KG1 (cell line): ENCODE measurements at regions not wholly inside any gene's neighbourhood (a gene's known extent, or its start where the extent isn't known, plus 50 kb on each side); places are given as distances from the start of the nearest gene placed in this dataset.
"Not testable (repeated sequence)": the region's sequence is repeated elsewhere in the genome, so short reads cannot be mapped to it uniquely, and the experiment has no call there.

Experiments
- DNase-seq: peaks from one replicate; lab custom pipeline; 2025; lab: John Stamatoyannopoulos, UW

DNA sequence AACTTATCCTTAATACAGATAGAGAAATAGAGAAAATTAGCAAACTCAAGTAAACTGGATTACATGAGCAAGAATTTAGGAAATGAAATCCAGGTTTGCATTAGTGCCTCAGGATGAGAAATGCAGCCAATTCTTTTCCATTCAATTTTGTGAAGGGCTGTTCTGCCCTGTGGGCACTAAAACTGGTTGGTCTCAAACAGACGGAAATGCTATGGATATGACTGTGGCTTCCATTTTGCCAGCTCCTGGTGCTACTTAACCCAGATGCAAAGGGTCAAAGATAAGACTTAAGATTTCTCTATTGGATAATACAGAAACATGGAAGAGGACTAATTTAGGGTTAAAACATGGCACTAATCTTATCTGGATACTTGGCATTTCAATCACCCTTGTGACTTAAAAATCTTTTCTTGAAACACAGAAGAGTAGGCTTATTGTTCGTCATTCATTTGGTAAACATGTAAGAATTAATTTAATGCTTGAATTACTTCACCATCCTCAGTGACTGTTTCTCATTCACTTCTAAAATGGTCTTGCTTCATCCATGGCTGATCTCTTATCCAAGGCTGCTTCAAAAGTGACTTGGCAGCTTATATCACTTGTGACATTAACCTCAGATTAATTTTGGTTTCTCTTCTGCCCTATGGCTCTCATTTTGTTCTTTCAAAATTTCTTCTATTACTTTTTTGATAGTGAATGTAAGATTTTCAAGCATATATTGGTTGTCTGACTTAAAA lies 1008.7 kb downstream of the GLUD2 start:
- DNase-seq: no peak

DNA sequence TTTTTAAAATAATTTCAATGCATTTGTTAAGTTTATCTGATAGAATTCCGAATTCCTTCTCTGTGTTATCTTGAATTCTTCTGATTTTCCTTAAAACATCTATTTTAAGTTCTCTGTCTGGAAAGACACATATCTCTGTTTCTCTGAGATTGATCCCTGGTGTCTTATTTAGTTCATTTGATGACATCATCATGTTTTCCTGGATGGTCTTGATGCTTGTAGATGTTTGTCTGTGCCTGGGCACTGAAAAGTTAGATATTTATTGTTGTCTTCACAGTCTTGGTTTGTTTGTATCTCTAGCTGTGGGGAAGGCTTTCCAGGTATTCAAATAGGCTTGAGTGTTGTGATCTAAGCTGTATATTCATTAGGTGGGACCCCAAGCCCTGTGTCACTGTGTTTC lies 1028.8 kb downstream of the GLUD2 start:
- DNase-seq: no peak

DNA sequence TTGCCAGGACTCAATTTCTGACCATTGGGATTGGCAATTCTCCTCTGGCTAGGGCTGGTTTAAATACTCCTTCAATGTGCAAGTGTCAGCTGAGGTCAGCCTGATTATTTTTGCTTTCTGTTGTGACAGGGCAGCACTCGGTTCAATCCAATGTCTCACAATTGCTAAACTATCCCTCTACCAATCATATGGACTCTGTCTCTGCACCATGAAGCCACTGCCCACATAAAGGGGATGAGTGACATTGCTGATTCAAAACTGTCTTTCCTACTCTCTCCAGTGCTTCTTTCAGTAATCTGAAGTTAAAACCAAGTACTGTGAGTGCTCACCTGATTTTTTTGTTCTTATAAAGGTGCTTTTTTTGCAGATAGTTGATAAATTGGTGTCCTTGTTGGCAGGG lies 1030.7 kb downstream of the GLUD2 start:
- no peak for DNase-seq

DNA sequence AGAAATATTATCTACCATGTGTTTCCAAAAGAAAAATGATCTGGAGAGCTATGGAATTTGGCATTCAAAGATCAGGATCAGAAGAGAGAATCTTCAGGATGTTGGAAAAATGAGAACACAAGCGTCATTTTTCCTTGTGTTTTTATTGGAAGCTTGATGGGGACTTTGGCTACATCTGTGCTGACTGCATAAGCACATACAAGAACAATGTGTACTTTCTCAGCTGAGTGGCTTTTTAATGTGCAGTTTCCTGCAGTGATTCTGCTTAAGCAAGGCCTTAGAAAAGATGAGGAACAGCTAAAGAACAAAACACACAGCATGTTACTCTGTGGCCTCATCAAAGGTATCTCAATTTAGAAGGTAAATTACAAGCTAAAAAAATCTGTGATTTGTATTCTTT lies 1039.9 kb downstream of the GLUD2 start:
- DNase-seq: no peak

DNA sequence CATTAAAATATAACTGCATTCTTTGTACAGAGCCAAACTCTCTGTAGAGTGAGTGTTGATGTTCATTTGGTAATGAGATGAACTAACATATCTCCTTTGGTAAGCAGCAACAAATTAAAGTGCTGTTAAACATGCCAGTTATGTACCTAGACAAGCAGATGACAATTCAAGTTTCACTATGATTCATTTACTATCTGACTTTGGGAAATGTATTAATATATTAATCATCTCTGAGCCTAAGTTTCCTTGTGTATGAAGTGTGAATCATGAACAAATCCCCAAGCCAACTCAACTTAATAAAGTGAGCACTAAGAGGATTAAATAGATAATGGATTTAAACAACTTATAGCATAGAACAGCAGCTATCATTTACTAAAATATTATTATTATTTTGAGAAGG lies 1044.2 kb downstream of the GLUD2 start:
- DNase-seq: no peak

DNA sequence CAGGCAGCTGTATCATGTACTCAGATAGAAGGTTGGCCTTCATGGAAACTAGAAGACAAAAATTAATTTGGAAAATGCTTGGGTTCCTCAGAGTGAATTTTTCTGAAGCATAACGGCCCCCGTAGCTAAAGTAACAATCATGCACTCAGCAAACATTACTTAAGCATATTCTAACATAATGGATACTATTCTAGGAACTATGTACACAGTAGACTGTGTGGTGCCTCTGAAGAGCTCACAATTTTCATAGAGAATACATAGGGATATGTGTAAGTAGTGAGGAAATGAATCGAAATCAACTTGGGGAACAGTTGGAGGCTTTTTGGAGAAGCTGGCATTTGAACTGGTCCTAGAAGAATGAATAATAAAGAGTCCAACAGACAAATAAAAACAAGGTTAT lies 1045.0 kb downstream of the GLUD2 start:
- DNase-seq: no peak

DNA sequence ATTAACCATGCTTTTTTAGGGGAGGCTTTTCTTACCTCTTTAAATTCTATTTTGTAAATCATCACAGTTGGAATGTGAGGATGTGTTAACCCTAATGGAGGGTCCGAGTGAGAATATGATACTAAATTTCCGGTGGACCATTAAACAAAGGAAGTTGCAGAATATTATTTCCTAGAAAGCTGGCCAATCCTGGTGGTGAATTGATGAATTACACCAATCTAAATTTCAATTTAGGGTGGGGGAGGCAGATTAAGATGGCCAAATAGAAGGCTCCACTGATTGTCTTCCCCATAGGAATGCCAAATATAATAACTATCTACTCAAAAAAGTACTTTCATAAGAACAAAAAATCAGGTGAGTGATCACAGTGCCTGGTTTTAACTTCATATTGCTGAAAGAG lies 1045.6 kb downstream of the GLUD2 start:
- no peak for DNase-seq

DNA sequence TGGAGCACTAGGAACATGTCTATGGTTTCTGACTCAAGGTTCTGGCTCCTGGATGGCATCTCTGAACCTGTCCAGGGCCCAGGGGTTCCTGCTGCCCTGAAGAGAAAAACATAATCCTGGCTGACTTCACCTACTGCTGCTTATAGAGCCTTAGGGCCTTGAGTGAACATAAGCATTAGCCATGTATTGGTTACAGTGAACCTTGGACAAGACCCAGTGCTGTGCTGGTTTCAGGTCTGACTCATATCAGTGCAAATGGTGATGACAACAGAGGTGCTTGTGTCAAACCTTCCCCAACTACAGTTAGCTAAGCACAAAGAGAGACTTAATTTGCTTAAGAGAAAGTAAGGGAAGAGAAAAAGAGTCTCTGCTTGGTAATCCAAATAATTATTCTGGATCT lies 1047.2 kb downstream of the GLUD2 start:
- DNase-seq: no peak

DNA sequence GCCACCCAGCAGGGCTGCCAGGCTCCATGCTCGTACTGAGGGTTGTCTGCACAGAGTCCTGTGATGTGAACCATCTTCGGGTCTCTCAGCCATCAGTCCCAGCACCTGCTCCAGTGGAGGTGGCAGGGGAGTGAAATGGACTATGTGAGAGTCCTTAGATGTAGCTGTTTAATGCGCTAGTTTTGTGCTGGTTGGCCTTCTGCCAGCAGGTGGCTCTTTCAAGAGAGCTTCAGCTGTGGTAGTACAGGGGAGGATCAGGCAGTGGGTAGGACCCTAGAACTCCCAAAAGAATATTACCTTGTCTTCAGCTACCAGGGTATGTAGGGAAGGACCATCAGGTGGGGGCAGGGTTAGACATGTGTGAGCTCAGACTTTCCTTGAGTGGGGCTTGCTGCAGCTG lies 1066.0 kb downstream of the GLUD2 start:
- DNase-seq: no peak

DNA sequence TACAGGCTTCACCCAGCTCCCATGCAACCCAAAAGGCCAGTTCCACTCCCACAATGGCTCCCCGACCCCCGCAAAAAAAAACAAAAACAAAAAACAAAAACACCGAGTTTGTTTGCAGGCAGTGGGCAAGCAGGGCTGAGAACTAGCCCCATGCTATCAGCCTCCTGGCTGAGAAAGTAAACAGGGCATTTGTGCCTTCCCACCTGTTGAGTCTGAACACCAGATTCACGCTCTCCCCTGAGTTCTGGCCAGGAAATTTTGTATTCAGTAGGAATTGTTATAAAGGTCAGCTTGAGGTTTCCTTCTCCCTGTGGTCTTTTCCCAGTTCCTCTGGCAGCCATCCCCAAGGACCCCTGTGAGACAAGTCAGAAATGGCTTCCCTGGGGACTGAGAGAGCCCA lies 1066.5 kb downstream of the GLUD2 start:
- DNase-seq: no peak

DNA sequence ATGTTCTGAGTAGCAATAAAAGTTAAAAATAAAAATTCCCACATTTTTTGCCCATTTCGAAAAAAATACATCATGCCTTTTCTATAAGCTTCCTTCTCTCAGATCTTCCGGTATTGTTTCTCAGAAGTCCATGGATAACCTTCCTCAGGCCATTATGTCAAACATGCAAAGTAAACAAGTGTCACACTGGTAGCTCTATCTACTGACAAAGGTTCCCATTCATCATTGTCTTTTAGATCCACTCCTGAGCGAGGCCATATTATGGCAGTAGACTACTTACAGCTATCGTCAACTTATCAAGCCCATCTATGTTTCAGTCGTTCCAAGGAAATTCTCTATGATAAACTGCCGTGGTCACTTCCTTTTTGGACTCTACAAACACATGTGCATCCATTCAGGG lies 1068.2 kb downstream of the GLUD2 start:
- no peak for DNase-seq

DNA sequence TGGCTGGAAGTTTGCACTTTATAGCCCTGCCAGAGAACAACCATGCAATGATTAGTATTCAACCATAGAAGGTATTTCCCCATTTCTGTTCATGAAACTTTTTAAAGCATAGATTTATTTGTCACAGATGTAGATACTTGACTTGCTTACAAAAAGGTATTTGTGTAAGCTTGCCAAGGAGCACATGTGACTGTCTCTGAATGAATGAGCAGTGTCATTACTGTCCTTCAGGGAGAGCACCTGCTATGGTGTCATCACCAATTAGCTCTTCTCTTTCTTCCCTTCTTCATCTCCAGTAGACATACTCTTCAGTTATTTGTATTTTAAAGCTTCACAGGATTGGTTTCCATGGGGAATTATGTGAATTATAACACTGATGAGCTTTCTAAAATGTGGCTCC lies 1064.7 kb upstream of the GRIA3 start:
- no peak for DNase-seq

DNA sequence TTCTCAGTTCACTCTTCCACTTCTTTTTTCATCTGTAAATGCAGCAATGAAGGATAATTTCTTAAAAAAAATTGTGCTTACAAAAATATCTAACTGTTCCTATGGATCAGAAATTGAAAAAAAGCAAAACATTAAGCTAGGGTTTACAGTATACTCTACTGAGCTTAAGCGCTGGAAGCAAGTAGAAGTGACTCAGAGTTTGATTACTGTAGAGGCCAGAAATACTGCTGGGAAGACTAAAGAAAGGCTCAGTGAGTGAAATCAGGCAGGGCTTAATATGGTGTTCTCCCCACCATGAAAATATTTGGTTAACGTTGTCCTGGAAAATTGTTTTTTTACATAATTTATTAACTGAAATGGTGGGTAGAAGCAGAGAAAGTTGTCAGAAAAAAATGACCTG lies 1061.8 kb upstream of the GRIA3 start:
- no peak for DNase-seq

DNA sequence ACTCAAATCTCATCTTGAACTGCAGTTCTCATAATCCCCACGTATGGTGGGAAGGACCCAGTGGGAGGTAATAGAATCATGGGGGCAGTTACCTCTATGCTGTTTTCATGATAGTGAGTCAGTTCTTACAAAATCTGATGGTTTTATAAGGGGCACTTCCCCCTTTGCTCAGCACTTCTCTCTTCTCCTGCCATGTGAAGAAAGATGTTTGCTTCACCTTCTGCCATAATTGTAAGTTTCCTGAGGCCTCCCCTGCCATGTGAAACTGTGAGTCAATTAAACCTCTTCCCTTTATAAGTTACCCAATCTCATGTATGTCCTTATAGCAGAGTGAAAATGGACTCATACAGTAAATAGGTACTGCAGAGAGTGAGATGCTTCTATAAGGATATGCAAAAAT lies 1050.6 kb upstream of the GRIA3 start:
- DNase-seq: no peak

DNA sequence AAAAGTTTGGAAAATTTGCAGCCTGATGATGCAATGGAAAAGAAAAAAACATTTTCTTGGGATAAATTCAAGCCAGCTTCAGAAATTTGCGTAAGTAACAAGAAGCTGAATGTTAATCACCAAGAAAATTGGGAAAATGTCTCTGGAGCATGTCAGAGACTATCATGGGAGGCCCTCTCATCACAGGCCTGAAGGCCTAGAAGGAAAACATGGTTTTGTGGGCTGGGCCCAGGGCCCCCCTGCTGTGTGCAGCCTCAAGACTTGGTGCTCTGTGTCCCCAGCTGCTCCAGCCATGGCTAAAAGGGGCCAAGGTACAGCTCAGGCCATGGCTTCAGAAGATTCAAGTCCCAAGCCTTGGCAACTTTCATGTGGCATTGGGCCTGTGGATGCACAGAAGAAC lies 1049.8 kb upstream of the GRIA3 start:
- DNase-seq: no peak

DNA sequence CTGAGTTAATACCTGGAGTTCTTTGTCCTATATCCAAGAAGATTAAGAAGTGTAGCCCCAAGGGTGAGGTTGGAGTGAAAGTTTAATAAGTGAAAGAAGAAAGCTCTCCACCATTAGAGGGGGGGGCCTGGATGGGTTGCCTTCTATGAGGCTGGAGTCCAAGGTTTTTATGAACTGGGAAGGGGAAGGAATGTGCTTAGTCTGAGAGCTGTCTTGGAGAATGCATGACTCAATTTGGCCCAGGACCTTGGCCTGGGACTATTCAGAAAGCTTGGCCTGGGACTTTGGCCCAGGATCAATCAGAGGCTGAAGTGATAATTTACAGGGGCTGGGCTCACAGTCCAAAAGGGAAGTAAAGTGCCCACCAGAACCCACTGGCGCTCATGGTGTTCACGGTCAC lies 1049.0 kb upstream of the GRIA3 start:
- no peak for DNase-seq

DNA sequence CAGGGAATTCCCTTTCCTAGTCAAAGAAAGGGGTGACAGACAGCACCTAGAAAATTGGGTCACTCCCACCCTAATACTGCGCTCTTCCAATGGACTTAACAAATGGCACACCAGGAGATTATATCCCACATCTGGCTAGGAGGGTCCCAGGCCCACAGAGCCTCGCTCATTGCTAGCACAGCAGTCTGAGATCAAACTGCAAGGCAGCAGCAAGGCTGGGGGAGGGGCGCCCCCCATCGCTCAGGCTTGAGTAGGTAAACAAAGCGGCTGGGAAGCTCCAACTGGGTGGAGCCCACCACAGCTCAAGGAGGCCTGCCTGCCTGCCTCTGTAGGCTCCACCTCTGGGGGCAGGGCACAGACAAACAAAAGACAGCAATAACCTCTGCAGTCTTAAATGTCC lies 1043.9 kb upstream of the GRIA3 start:
- DNase-seq: not testable (repeated sequence)

DNA sequence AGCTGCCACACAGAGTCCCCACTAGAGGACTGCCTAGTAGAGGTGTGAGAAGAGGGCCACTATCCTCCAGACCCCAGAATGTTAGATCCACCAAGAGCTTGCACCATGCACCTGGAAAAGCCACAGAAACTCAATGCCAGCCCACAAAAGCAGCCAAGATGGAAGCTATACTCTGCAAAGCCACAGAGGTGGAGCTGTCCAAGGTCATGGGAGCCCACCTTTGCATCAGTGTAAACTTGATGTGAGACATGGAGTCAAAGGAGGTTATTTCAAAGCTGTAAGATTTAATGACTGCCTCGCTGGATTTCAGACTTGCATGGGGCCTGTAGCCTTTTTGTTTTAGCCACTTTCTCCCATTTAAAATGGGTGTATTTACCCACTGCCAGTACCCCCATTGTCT lies 1030.1 kb upstream of the GRIA3 start:
- no peak for DNase-seq

DNA sequence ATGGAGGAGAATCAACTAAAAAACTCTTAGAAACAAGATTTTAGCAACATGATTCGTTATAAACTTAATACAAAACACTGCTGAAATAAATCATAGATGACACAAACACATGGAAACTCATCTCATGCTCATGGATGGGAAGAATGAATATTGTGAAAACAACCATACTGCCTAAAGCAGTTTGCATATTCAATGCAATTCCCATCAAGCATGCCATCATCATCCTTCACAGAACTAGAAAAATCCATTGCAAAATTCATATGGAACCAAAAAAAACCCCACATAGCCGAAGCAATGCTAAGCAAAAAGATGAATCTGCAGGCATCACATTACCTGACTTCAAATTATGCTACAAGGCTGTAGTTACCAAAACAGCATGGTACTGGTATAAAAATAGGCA lies 1015.8 kb upstream of the GRIA3 start:
- no peak for DNase-seq

DNA sequence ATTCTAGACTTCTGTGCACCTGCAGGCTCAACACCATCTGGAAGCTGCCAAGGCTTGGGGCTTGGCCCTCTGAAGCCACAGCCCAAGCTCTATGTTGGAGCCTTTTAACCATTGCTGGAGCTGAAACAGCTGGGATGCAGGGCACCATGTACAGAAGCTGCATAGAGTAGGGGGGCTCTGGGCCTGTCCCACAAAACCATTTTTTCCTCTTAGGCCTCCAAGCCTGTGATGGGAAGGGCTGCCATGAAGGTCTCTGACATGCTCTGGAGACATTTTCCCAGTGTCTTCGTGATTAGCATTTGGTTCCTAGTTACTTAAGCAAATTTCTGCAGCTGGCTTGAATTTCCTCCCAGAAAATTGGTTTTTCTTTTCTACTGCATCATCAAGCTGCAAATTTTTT lies 999.3 kb upstream of the GRIA3 start:
- no peak for DNase-seq

DNA sequence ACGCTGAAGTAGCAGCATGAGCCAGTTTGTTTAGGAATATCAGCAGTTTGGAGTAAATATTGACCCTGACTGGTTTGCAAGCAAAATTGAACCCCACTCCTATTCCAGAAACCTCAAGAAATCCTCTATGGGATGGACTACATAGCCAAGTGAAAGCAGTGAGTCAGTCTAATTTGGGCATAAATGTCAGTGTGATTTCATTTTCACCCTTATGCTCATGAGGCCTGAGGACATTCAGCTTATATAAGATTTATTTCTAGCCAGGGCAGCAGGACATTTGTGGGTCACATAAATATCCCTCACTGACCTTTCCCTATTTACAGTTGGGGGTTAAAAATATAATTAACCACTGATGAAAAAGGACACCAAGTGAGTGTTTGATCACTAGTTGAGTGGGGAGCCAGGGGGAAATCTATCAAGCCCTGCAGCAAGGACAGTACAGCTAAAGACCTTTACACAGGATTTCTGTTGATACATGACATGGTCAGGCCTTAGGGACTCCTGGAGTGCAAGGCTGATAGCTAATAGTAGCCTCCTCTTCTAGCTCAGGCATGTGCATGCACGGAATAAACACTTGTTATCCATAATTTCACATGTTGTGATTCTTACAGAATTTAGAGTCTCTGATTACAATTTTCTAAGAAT lies 996.9 kb upstream of the GRIA3 start:
- DNase-seq: no peak

DNA sequence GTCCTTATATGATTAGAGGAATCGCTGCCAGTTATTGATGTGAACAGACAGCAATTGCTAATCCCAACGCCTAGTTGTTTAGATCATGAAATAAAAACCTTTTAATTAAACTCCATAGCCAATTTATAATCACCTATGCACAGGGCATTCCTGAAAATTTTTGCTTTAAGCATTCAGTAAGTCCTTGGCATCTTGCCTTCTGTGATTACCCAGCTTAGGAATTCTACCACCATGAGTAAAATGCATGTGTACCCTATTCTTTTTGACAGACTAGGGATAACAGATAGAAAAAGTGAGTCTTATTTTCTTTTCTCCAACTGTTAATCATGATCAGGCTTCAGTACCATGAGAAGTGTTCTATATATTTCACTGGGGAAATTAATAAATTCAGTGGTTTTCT lies 995.3 kb upstream of the GRIA3 start:
- no peak for DNase-seq

DNA sequence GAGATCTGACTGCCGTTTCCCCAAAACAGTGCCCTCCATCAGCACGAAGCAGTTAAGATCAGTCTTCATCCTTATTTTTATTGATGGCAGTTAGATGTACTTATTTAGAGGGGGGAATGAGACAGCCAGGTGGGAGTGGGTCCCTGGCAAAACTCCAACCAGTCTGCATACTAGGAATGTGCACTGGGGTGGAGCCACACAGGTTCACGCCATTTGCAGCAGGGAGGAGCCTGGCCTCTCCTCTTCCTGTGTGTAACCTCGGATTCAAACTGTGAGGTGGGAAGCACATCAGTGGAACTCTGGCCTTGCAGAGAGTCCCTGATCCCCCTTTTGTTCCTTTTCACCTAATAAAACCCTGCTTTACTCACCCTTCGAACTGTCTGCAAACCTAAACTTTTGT lies 987.7 kb upstream of the GRIA3 start:
- DNase-seq: no peak

DNA sequence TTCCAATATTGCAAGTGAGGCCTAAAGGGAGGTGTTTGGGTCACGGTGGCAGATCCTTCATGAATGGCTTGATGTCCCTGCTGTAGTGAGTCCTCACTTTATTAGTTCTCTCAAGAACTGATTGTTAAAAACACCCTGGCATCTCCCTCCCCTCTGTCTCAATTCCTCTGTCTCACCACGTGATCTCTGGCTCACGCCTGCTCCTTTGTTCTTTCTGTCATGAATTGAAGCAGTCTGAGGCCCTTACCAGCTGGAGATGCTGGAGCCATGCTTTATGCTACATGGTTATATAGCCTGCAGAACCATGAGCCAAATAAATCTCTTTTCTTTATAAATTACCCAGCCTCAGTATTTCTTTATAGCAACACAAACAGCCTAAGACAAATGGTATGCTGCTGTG lies 980.7 kb upstream of the GRIA3 start:
- no peak for DNase-seq
